SK-N-MC (cell line): ENCODE measurements at regions not wholly inside any gene's neighbourhood (a gene's known extent, or its start where the extent isn't known, plus 50 kb on each side); places are given as distances from the start of the nearest gene placed in this dataset.

Source experiments
- EZH2 ChIP-seq: fragments of 200-600 bp; sonication (generic); IDR thresholded peaks from one replicate; pipeline ENCODE4 v1.6.1; 2017; ENCODE audit warnings: antibody characterized with exemption
- FOXP2 ChIP-seq: optimal IDR thresholded peaks from 2 replicates; pipeline ENCODE3; 2011; ENCODE audit warnings: mild to moderate bottlenecking, moderate library complexity; ENCODE audit not compliant: insufficient read depth; ENCODE audit errors: extremely low read length, control extremely low read depth
- POLR2AphosphoS5 ChIP-seq: IDR thresholded peaks from 2 replicates; pipeline ENCODE4 v1.6.1; 2012; ENCODE audit warnings: mild to moderate bottlenecking, low read depth, low read length, borderline replicate concordance

GRCh38 chr2:65508225-65508624 lies 75.8 kb upstream of the SPRED2 start:
- no peak for TF ChIP-seq POLR2AphosphoS5
- no peak for TF ChIP-seq EZH2
- TF ChIP-seq FOXP2, result no peak
